ENCODE measurements at regions not wholly inside any gene's neighbourhood (a gene's known extent, or its start where the extent isn't known, plus 50 kb on each side); places are given as distances from the start of the nearest gene placed in this dataset.

- TF ChIP-seq REST (IDR thresholded peaks at IDR 0.05; ENCODE audit: low read depth): no peak
- no peak for TF ChIP-seq YY1 (IDR thresholded peaks at IDR 0.05; ENCODE audit: low read depth)
- no peak for TF ChIP-seq EP300 (IDR thresholded peaks at IDR 0.05; ENCODE audit: borderline replicate concordance)
- no peak for TF ChIP-seq NFIC (IDR thresholded peaks at IDR 0.05)
- no peak for TF ChIP-seq CREB1 (IDR thresholded peaks at IDR 0.05; ENCODE audit: low read depth)
- TF ChIP-seq CEBPB (IDR thresholded peaks at IDR 0.05): no peak
- no peak for TF ChIP-seq EGR1 (IDR thresholded peaks at IDR 0.05)
- TF ChIP-seq FOXM1 (IDR thresholded peaks at IDR 0.05; ENCODE audit: borderline replicate concordance, low read depth): no peak
- no peak for TF ChIP-seq ZBTB7A (IDR thresholded peaks at IDR 0.05; ENCODE audit: low read depth)
- no peak for TF ChIP-seq TEAD4 (IDR thresholded peaks at IDR 0.05)
- TF ChIP-seq TCF12 (IDR thresholded peaks at IDR 0.05; ENCODE audit: low read depth): no peak
- TF ChIP-seq TAF1 (IDR thresholded peaks at IDR 0.05; ENCODE audit: low read depth): no peak
- TF ChIP-seq USF1 (IDR thresholded peaks at IDR 0.05): no peak
- TF ChIP-seq MAX (IDR thresholded peaks at IDR 0.05): no peak
- TF ChIP-seq RAD21 (IDR thresholded peaks at IDR 0.05; ENCODE audit: low read depth): no peak
Measured at GRCh38 chr5:92652756-92653155, 928.3 kb downstream of the NR2F1-AS1 start.

DNA sequence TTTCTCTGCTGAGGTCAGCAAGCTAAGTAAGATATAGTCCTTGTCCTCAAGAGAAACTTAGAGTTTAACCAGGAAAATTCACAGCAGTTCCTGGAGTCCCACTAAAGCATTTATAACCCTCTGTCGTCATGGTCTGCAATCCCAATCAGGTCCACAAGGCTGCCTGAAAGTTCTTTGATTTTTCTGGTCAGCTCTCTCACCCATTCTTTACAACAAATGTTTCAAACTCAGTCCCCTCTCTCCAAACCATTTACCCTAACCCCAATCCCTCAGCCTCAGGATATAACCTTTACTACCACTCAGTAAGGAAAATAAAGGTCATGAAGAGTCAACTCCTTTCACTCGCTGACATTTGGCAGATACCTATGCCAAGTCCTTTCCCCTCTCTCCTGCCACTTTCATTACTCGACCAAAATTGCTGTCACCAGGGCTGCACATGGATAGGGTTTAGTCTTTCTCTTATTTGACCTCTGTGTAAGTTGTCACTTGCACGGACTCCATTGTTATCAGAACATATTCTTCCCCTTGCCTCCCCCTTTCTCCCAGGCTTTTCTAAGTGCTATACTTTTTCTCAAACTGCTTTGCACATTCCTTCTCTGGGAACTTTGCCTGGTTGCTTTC is 936.6 kb downstream of the NR2F1-AS1 start:
- TF ChIP-seq CEBPB (IDR thresholded peaks at IDR 0.05) (no peak), ZBTB7A (IDR thresholded peaks at IDR 0.05; ENCODE audit: low read depth) (no peak), TCF12 (IDR thresholded peaks at IDR 0.05; ENCODE audit: low read depth) (no peak), FOXM1 (IDR thresholded peaks at IDR 0.05; ENCODE audit: borderline replicate concordance, low read depth) (no peak), YY1 (IDR thresholded peaks at IDR 0.05; ENCODE audit: low read depth) (no peak), TEAD4 (IDR thresholded peaks at IDR 0.05) (no peak), CREB1 (IDR thresholded peaks at IDR 0.05; ENCODE audit: low read depth) (no peak), MAX (IDR thresholded peaks at IDR 0.05) (no peak), NFIC (IDR thresholded peaks at IDR 0.05) (no peak), REST (IDR thresholded peaks at IDR 0.05; ENCODE audit: low read depth) (no peak), USF1 (IDR thresholded peaks at IDR 0.05) (no peak), TAF1 (IDR thresholded peaks at IDR 0.05; ENCODE audit: low read depth) (no peak), EP300 (IDR thresholded peaks at IDR 0.05; ENCODE audit: borderline replicate concordance) (no peak), EGR1 (IDR thresholded peaks at IDR 0.05) (no peak), RAD21 (IDR thresholded peaks at IDR 0.05; ENCODE audit: low read depth) (no peak)

GRCh38 chr5:92641031-92641962 is 939.7 kb downstream of the NR2F1-AS1 start:
- no peak for TF ChIP-seq ZBTB7A (IDR thresholded peaks at IDR 0.05; ENCODE audit: low read depth)
- no peak for TF ChIP-seq TEAD4 (IDR thresholded peaks at IDR 0.05)
- TF ChIP-seq TCF12 (IDR thresholded peaks at IDR 0.05; ENCODE audit: low read depth): 0 out of 2 replicates have a peak, but pooled peaks have one; percentile 31
- TF ChIP-seq NFIC (IDR thresholded peaks at IDR 0.05): peak; percentile 75

- no peak for TF ChIP-seq NFIC (IDR thresholded peaks at IDR 0.05)
- no peak for TF ChIP-seq FOXM1 (IDR thresholded peaks at IDR 0.05; ENCODE audit: borderline replicate concordance, low read depth)
- TF ChIP-seq TCF12 (IDR thresholded peaks at IDR 0.05; ENCODE audit: low read depth): no peak
- TF ChIP-seq CREB1 (IDR thresholded peaks at IDR 0.05; ENCODE audit: low read depth): no peak
- TF ChIP-seq EP300 (IDR thresholded peaks at IDR 0.05; ENCODE audit: borderline replicate concordance): no peak
- TF ChIP-seq RAD21 (IDR thresholded peaks at IDR 0.05; ENCODE audit: low read depth): no peak
- no peak for TF ChIP-seq EGR1 (IDR thresholded peaks at IDR 0.05)
- no peak for TF ChIP-seq REST (IDR thresholded peaks at IDR 0.05; ENCODE audit: low read depth)
- no peak for TF ChIP-seq YY1 (IDR thresholded peaks at IDR 0.05; ENCODE audit: low read depth)
- no peak for TF ChIP-seq MAX (IDR thresholded peaks at IDR 0.05)
- no peak for TF ChIP-seq TAF1 (IDR thresholded peaks at IDR 0.05; ENCODE audit: low read depth)
- no peak for TF ChIP-seq USF1 (IDR thresholded peaks at IDR 0.05)
- TF ChIP-seq CEBPB (IDR thresholded peaks at IDR 0.05): no peak
- no peak for TF ChIP-seq TEAD4 (IDR thresholded peaks at IDR 0.05)
- no peak for TF ChIP-seq ZBTB7A (IDR thresholded peaks at IDR 0.05; ENCODE audit: low read depth)
Measured at GRCh38 chr5:92640340-92640739, 940.7 kb downstream of the NR2F1-AS1 start.
